ENCODE measurements at regions not wholly inside any gene's neighbourhood (a gene's known extent, or its start where the extent isn't known, plus 50 kb on each side); places are given as distances from the start of the nearest gene placed in this dataset.

- no peaks in the 10 kb centered on the region for H3K27me3 Mint-ChIP-seq
- peaks cover 11% of the 10 kb centered on the region for H3K9me3 Mint-ChIP-seq
- H3K4me1 Mint-ChIP-seq: no peaks in the 10 kb centered on the region
- no peak for DNase-seq
- ChIA-PET POLR2A (no interaction called here), CTCF (no interaction called here)
- H3K36me3 Mint-ChIP-seq (ENCODE audit: low read depth): no peaks in the 10 kb centered on the region
- no peak overlapping the region for H3K27ac Mint-ChIP-seq
- no peak overlapping the region for H3K4me3 Mint-ChIP-seq
Observed at GRCh38 chr11:38330578-38330977, 1732.5 kb upstream of the RAG2 start.

- Mint-ChIP-seq H3K27me3 (no peaks in the 10 kb centered on the region), H3K27ac (no peak overlapping the region), H3K4me1 (no peaks in the 10 kb centered on the region), H3K9me3 (peaks cover 10% of the 10 kb centered on the region), H3K4me3 (no peak overlapping the region), H3K36me3 (ENCODE audit: low read depth) (no peaks in the 10 kb centered on the region)
- ChIA-PET POLR2A (no interaction called here), CTCF (no interaction called here)
- DNase-seq: no peak
Observed at GRCh38 chr11:38323961-38324761, 1726.1 kb upstream of the RAG2 start.

- Mint-ChIP-seq H3K27me3 (no peaks in the 10 kb centered on the region), H3K4me3 (no peak overlapping the region), H3K4me1 (no peaks in the 10 kb centered on the region), H3K9me3 (peaks cover 8% of the 10 kb centered on the region), H3K36me3 (ENCODE audit: low read depth) (no peaks in the 10 kb centered on the region), H3K27ac (no peak overlapping the region)
- ChIA-PET CTCF (no interaction called here), POLR2A (no interaction called here)
- DNase-seq: no peak
Observed at GRCh38 chr11:38315151-38315550, 1717.1 kb upstream of the RAG2 start.

- no peaks in the 10 kb centered on the region for H3K4me1 Mint-ChIP-seq
- POLR2A ChIA-PET: no interaction called here
- no peak overlapping the region for H3K4me3 Mint-ChIP-seq
- H3K27ac Mint-ChIP-seq: no peak overlapping the region
- H3K36me3 Mint-ChIP-seq (ENCODE audit: low read depth): no peaks in the 10 kb centered on the region
- H3K9me3 Mint-ChIP-seq: peaks cover 7% of the 10 kb centered on the region
- H3K27me3 Mint-ChIP-seq: no peaks in the 10 kb centered on the region
- DNase-seq: no peak
- CTCF ChIA-PET: no interaction called here
Observed at GRCh38 chr11:38307455-38307854, 1709.4 kb upstream of the RAG2 start.

- Mint-ChIP-seq H3K4me3 (no peak overlapping the region), H3K27me3 (no peaks in the 10 kb centered on the region), H3K9me3 (peaks cover 7% of the 10 kb centered on the region), H3K36me3 (ENCODE audit: low read depth) (no peaks in the 10 kb centered on the region), H3K27ac (no peak overlapping the region), H3K4me1 (no peaks in the 10 kb centered on the region)
- no peak for DNase-seq
- ChIA-PET CTCF (no interaction called here), POLR2A (no interaction called here)
Observed at GRCh38 chr11:38305682-38306081, 1707.6 kb upstream of the RAG2 start.

GRCh38 chr11:38304926-38305325 is 1706.9 kb upstream of the RAG2 start:
- DNase-seq: no peak
- Mint-ChIP-seq H3K27me3 (no peaks in the 10 kb centered on the region), H3K4me1 (no peaks in the 10 kb centered on the region), H3K27ac (no peak overlapping the region), H3K9me3 (peaks cover 7% of the 10 kb centered on the region), H3K36me3 (ENCODE audit: low read depth) (no peaks in the 10 kb centered on the region), H3K4me3 (no peak overlapping the region)
- POLR2A ChIA-PET: no interaction called here
- CTCF ChIA-PET: no interaction called here

GRCh38 chr11:38302564-38302963 is 1704.5 kb upstream of the RAG2 start:
- ChIA-PET CTCF (no interaction called here), POLR2A (no interaction called here)
- Mint-ChIP-seq H3K27ac (no peak overlapping the region), H3K4me3 (no peak overlapping the region), H3K27me3 (no peaks in the 10 kb centered on the region), H3K9me3 (peaks cover 7% of the 10 kb centered on the region), H3K36me3 (ENCODE audit: low read depth) (no peaks in the 10 kb centered on the region), H3K4me1 (no peaks in the 10 kb centered on the region)
- DNase-seq: no peak

- no peak overlapping the region for H3K27ac Mint-ChIP-seq
Observed at GRCh38 chr11:38300570-38300969, 1702.5 kb upstream of the RAG2 start.

GRCh38 chr11:38296211-38296776 is 1698.3 kb upstream of the RAG2 start:
- H3K36me3 Mint-ChIP-seq (ENCODE audit: low read depth): no peaks in the 10 kb centered on the region
- peaks cover 19% of the 10 kb centered on the region for H3K9me3 Mint-ChIP-seq
- ChIA-PET POLR2A (no interaction called here), CTCF (no interaction called here)
- no peak overlapping the region for H3K4me3 Mint-ChIP-seq
- no peak for DNase-seq
- no peaks in the 10 kb centered on the region for H3K4me1 Mint-ChIP-seq
- H3K27me3 Mint-ChIP-seq: no peaks in the 10 kb centered on the region
- H3K27ac Mint-ChIP-seq: no peak overlapping the region

More at GRCh38 chr11:38300570-38300969, 1702.5 kb upstream of the RAG2 start:
- POLR2A ChIA-PET: no interaction called here
- Mint-ChIP-seq H3K27me3 (no peaks in the 10 kb centered on the region), H3K36me3 (ENCODE audit: low read depth) (no peaks in the 10 kb centered on the region), H3K4me1 (no peaks in the 10 kb centered on the region), H3K9me3 (peaks cover 8% of the 10 kb centered on the region), H3K4me3 (no peak overlapping the region)
- CTCF ChIA-PET: no interaction called here
- DNase-seq: no peak

GRCh38 chr11:38282718-38283117 is 1684.7 kb upstream of the RAG2 start:
- Mint-ChIP-seq H3K9me3 (peaks cover 8% of the 10 kb centered on the region), H3K36me3 (ENCODE audit: low read depth) (no peaks in the 10 kb centered on the region)

GRCh38 chr11:38278457-38279141 is 1680.6 kb upstream of the RAG2 start:
- Mint-ChIP-seq H3K4me3 (no peak overlapping the region), H3K4me1 (no peaks in the 10 kb centered on the region), H3K27me3 (no peaks in the 10 kb centered on the region), H3K36me3 (ENCODE audit: low read depth) (no peaks in the 10 kb centered on the region), H3K9me3 (peaks cover 8% of the 10 kb centered on the region), H3K27ac (no peak overlapping the region)
- no peak for DNase-seq
- ChIA-PET POLR2A (no interaction called here), CTCF (no interaction called here)

More at GRCh38 chr11:38282718-38283117, 1684.7 kb upstream of the RAG2 start:
- ChIA-PET POLR2A (no interaction called here), CTCF (no interaction called here)
- no peaks in the 10 kb centered on the region for H3K27me3 Mint-ChIP-seq
- no peaks in the 10 kb centered on the region for H3K4me1 Mint-ChIP-seq
- H3K27ac Mint-ChIP-seq: no peak overlapping the region
- DNase-seq: no peak
- H3K4me3 Mint-ChIP-seq: no peak overlapping the region

GRCh38 chr11:38274031-38274430 is 1676.0 kb upstream of the RAG2 start:
- ChIA-PET POLR2A (no interaction called here), CTCF (no interaction called here)
- DNase-seq: no peak
- H3K36me3 Mint-ChIP-seq (ENCODE audit: low read depth): no peaks in the 10 kb centered on the region
- H3K4me1 Mint-ChIP-seq: no peaks in the 10 kb centered on the region
- no peak overlapping the region for H3K27ac Mint-ChIP-seq
- H3K27me3 Mint-ChIP-seq: no peaks in the 10 kb centered on the region
- H3K9me3 Mint-ChIP-seq: peaks cover 16% of the 10 kb centered on the region
- H3K4me3 Mint-ChIP-seq: no peak overlapping the region

GRCh38 chr11:38272376-38272775 is 1674.3 kb upstream of the RAG2 start:
- no peak for DNase-seq
- ChIA-PET POLR2A (no interaction called here), CTCF (no interaction called here)
- Mint-ChIP-seq H3K9me3 (peaks cover 18% of the 10 kb centered on the region), H3K4me3 (no peak overlapping the region), H3K27me3 (no peaks in the 10 kb centered on the region), H3K36me3 (ENCODE audit: low read depth) (no peaks in the 10 kb centered on the region), H3K4me1 (no peaks in the 10 kb centered on the region), H3K27ac (no peak overlapping the region)

- Mint-ChIP-seq H3K27ac (no peak overlapping the region), H3K27me3 (no peaks in the 10 kb centered on the region), H3K36me3 (ENCODE audit: low read depth) (no peaks in the 10 kb centered on the region), H3K4me1 (no peaks in the 10 kb centered on the region), H3K4me3 (no peak overlapping the region), H3K9me3 (peaks cover 22% of the 10 kb centered on the region)
- DNase-seq: no peak
- POLR2A ChIA-PET: no interaction called here
- CTCF ChIA-PET: no interaction called here
Observed at GRCh38 chr11:38266691-38267090, 1668.7 kb upstream of the RAG2 start.
